Panc1 (cell line): ENCODE measurements at regions not wholly inside any gene's neighbourhood (a gene's known extent, or its start where the extent isn't known, plus 50 kb on each side); places are given as distances from the start of the nearest gene placed in this dataset.

Source experiments
- POLR2AphosphoS5 ChIP-seq: IDR thresholded peaks from 2 replicates; pipeline ENCODE4 v1.6.1; 2012; ENCODE audit warnings: mild to moderate bottlenecking, low read depth, low read length, moderate library complexity
- TCF7L2 ChIP-seq: IDR thresholded peaks from 2 replicates; pipeline ENCODE4 v1.6.1; 2011; ENCODE audit warnings: mild to moderate bottlenecking, low read depth, low read length, inconsistent platforms
- TF ChIP-seq, protein P1 (sequence below): fragments of 450-650 bp; IDR thresholded peaks from 2 replicates; pipeline ENCODE4 v1.5.1; 2017; ENCODE audit warnings: mild to moderate bottlenecking
- TF ChIP-seq, protein P2 (sequence below), 2 experiments: IDR thresholded peaks; 2 replicates each; pipeline ENCODE4 v1.6.1; 2011 to 2012; ENCODE audit warnings: low read depth in 2 of 2, control low read depth in 1 of 2, low read length in 1 of 2, mild to moderate bottlenecking in 1 of 2, moderate library complexity in 1 of 2; ENCODE audit not compliant: insufficient read depth in 1 of 2

DNA sequence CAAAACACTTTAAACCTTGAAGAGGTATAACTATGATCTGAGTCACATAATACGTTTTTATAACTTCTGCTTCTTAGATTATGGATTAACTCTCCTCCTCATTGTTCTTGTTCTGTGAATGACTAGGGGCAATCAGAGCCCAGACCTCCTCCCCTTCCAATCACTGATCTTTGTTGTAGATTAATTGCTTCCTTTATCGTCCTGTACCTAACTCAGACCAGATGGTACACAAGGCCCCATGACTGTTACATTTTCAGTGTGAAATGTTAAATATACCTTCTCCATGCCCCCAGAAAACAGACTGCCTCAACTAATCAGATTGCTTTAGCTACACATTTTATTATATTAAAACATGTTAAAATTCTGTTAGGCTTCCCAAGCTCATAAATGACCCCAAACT, 211.7 kb downstream of the RNF152 start:
- TF ChIP-seq, protein P1, sequence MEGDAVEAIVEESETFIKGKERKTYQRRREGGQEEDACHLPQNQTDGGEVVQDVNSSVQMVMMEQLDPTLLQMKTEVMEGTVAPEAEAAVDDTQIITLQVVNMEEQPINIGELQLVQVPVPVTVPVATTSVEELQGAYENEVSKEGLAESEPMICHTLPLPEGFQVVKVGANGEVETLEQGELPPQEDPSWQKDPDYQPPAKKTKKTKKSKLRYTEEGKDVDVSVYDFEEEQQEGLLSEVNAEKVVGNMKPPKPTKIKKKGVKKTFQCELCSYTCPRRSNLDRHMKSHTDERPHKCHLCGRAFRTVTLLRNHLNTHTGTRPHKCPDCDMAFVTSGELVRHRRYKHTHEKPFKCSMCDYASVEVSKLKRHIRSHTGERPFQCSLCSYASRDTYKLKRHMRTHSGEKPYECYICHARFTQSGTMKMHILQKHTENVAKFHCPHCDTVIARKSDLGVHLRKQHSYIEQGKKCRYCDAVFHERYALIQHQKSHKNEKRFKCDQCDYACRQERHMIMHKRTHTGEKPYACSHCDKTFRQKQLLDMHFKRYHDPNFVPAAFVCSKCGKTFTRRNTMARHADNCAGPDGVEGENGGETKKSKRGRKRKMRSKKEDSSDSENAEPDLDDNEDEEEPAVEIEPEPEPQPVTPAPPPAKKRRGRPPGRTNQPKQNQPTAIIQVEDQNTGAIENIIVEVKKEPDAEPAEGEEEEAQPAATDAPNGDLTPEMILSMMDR: no peak
- TF ChIP-seq TCF7L2: no peak
- TF ChIP-seq, protein P2, sequence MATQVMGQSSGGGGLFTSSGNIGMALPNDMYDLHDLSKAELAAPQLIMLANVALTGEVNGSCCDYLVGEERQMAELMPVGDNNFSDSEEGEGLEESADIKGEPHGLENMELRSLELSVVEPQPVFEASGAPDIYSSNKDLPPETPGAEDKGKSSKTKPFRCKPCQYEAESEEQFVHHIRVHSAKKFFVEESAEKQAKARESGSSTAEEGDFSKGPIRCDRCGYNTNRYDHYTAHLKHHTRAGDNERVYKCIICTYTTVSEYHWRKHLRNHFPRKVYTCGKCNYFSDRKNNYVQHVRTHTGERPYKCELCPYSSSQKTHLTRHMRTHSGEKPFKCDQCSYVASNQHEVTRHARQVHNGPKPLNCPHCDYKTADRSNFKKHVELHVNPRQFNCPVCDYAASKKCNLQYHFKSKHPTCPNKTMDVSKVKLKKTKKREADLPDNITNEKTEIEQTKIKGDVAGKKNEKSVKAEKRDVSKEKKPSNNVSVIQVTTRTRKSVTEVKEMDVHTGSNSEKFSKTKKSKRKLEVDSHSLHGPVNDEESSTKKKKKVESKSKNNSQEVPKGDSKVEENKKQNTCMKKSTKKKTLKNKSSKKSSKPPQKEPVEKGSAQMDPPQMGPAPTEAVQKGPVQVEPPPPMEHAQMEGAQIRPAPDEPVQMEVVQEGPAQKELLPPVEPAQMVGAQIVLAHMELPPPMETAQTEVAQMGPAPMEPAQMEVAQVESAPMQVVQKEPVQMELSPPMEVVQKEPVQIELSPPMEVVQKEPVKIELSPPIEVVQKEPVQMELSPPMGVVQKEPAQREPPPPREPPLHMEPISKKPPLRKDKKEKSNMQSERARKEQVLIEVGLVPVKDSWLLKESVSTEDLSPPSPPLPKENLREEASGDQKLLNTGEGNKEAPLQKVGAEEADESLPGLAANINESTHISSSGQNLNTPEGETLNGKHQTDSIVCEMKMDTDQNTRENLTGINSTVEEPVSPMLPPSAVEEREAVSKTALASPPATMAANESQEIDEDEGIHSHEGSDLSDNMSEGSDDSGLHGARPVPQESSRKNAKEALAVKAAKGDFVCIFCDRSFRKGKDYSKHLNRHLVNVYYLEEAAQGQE (IDR thresholded peaks at IDR 0.05; ENCODE audit: insufficient read depth in 1 of 2, low read depth in 2 of 2, low read length in 1 of 2): no peak
- TF ChIP-seq POLR2AphosphoS5: no peak
